Suprapubic skin (tissue), 4 donors: ENCODE measurements at regions not wholly inside any gene's neighbourhood (a gene's known extent, or its start where the extent isn't known, plus 50 kb on each side); places are given as distances from the start of the nearest gene placed in this dataset.

Experiments
- DNase-seq, 2 donors: peaks; one replicate each; pipeline ENCODE4 v3.0.0-alpha.2; 2019; ENCODE audit warnings: low spot score in 2 of 2
- H3K27ac ChIP-seq: fragments of 200-600 bp; sonication (generic); one replicate; pipeline ENCODE4 v1.5.1; 2019
- H3K27me3 ChIP-seq: fragments of 200-600 bp; sonication (generic); one replicate; pipeline ENCODE4 v1.5.1; 2019
- H3K36me3 ChIP-seq: fragments of 200-600 bp; sonication (generic); one replicate; pipeline ENCODE4 v1.5.1; 2019
- H3K4me1 ChIP-seq: fragments of 200-600 bp; sonication (generic); one replicate; pipeline ENCODE4 v1.5.1; 2019
- H3K4me3 ChIP-seq: fragments of 200-600 bp; sonication (generic); one replicate; pipeline ENCODE4 v1.5.1; 2019; ENCODE audit warnings: mild to moderate bottlenecking
- H3K9me3 ChIP-seq: fragments of 200-600 bp; sonication (generic); one replicate; pipeline ENCODE4 v1.5.1; 2019
- CTCF ChIP-seq, 2 donors: fragments of 200-600 bp in 1 of 2; fragments of 450-650 bp in 1 of 2; sonication (generic) in 1 of 2; IDR thresholded peaks; one replicate each; pipeline ENCODE4 v1.5.1; 2016 to 2019; ENCODE audit warnings: antibody characterized with exemption in 2 of 2, mild to moderate bottlenecking in 1 of 2, moderate library complexity in 1 of 2
- EP300 ChIP-seq: sonication (generic); formaldehyde crosslinking; IDR thresholded peaks from one replicate; pipeline ENCODE4 v1.6.1; 2017; ENCODE audit warnings: antibody characterized with exemption
- POLR2A ChIP-seq, 2 donors: fragments of 450-650 bp; IDR thresholded peaks; one replicate each; pipeline ENCODE4 v1.6.1; 2017; ENCODE audit warnings: antibody characterized with exemption in 2 of 2, mild to moderate bottlenecking in 2 of 2, moderate library complexity in 2 of 2
- POLR2AphosphoS5 ChIP-seq, 3 donors: sonication (generic); formaldehyde crosslinking; IDR thresholded peaks; one replicate each; pipeline ENCODE4 v1.6.1; 2017; ENCODE audit warnings: antibody characterized with exemption in 3 of 3
- WGBS: methylation state at CpG from one replicate; pipeline ENCODE4 v1.1.5; 2018; 5-methylcytosine and 5-hydroxymethylcytosine counted together

GRCh38 chr6:40912158-40912946, 126.7 kb downstream of the UNC5CL start:
- no peak overlapping the region for H3K27ac ChIP-seq
- no peaks in the 10 kb centered on the region for H3K27me3 ChIP-seq
- H3K36me3 ChIP-seq, result no peaks in the 10 kb centered on the region
- no peak for TF ChIP-seq POLR2A (IDR thresholded peaks at IDR 0.05)
- peak in 1 of 2 donors; percentile 26 for TF ChIP-seq CTCF (IDR thresholded peaks at IDR 0.05)
- TF ChIP-seq EP300, result no peak
- H3K4me1 ChIP-seq, result peaks cover 6% of the 10 kb centered on the region
- WGBS, result 73% methylated on average over 9 of the region's 9 CpGs
- no peaks in the 10 kb centered on the region for H3K9me3 ChIP-seq
- H3K4me3 ChIP-seq, result no peak overlapping the region
- DNase-seq, result no peak

GRCh38 chr6:40910260-40910893, 128.6 kb downstream of the UNC5CL start:
- no peak for DNase-seq
- Histone ChIP-seq H3K27ac (no peak overlapping the region), H3K4me3 (no peak overlapping the region), H3K36me3 (no peaks in the 10 kb centered on the region), H3K4me1 (peaks cover 8% of the 10 kb centered on the region), H3K9me3 (no peaks in the 10 kb centered on the region), H3K27me3 (no peaks in the 10 kb centered on the region)
- 97% methylated on average over 2 of the region's 2 CpGs for WGBS
- TF ChIP-seq CTCF (IDR thresholded peaks at IDR 0.05) (no peak), POLR2A (IDR thresholded peaks at IDR 0.05) (no peak), EP300 (no peak), POLR2AphosphoS5 (IDR thresholded peaks at IDR 0.05) (no peak)

GRCh38 chr6:40909811-40910210, 129.2 kb downstream of the UNC5CL start:
- Histone ChIP-seq H3K27me3 (no peaks in the 10 kb centered on the region), H3K36me3 (no peaks in the 10 kb centered on the region), H3K27ac (no peak overlapping the region), H3K9me3 (no peaks in the 10 kb centered on the region), H3K4me3 (no peak overlapping the region), H3K4me1 (peaks cover 8% of the 10 kb centered on the region)
- WGBS, result 70% methylated on average over 1 of the region's 1 CpG
- DNase-seq, result no peak
- TF ChIP-seq EP300 (no peak), POLR2A (IDR thresholded peaks at IDR 0.05) (no peak), POLR2AphosphoS5 (IDR thresholded peaks at IDR 0.05) (no peak), CTCF (IDR thresholded peaks at IDR 0.05) (no peak)

- no peak overlapping the region for H3K4me3 ChIP-seq
- no peaks in the 10 kb centered on the region for H3K36me3 ChIP-seq
- no peak for DNase-seq
- WGBS, result 16% methylated on average over 4 of the region's 4 CpGs
- H3K4me1 ChIP-seq, result peaks cover 8% of the 10 kb centered on the region
- H3K27ac ChIP-seq, result peak overlapping the region; percentile 18
- H3K9me3 ChIP-seq, result no peaks in the 10 kb centered on the region
- TF ChIP-seq POLR2A (IDR thresholded peaks at IDR 0.05) (no peak), POLR2AphosphoS5 (IDR thresholded peaks at IDR 0.05) (no peak), CTCF (IDR thresholded peaks at IDR 0.05) (no peak), EP300 (no peak)
- no peaks in the 10 kb centered on the region for H3K27me3 ChIP-seq
Observed at GRCh38 chr6:40907198-40907701, 131.8 kb downstream of the UNC5CL start.

GRCh38 chr6:40906759-40907158, 132.3 kb downstream of the UNC5CL start:
- Histone ChIP-seq H3K36me3 (no peaks in the 10 kb centered on the region), H3K4me1 (peaks cover 8% of the 10 kb centered on the region), H3K27ac (peak overlapping the region; percentile 18), H3K27me3 (no peaks in the 10 kb centered on the region), H3K4me3 (no peak overlapping the region), H3K9me3 (no peaks in the 10 kb centered on the region)
- DNase-seq, result no peak
- TF ChIP-seq CTCF (IDR thresholded peaks at IDR 0.05), result no peak
- no peak for TF ChIP-seq POLR2A (IDR thresholded peaks at IDR 0.05)
- no peak for TF ChIP-seq POLR2AphosphoS5 (IDR thresholded peaks at IDR 0.05)
- TF ChIP-seq EP300, result no peak
- 29% methylated on average over 3 of the region's 3 CpGs for WGBS
